ENCODE measurements at regions not wholly inside any gene's neighbourhood (a gene's known extent, or its start where the extent isn't known, plus 50 kb on each side); places are given as distances from the start of the nearest gene placed in this dataset.
"Not testable (repeated sequence)": the region's sequence is repeated elsewhere in the genome, so short reads cannot be mapped to it uniquely, and the experiment has no call there.

- no peak for DNase-seq
These were observed 73.6 kb upstream of the RGPD5 start for GRCh38 chr2:109720380-109721106.

- no peak for DNase-seq
These were observed 73.0 kb upstream of the RGPD5 start for GRCh38 chr2:109721135-109721534.

GRCh38 chr2:109721626-109722025 lies 72.5 kb upstream of the RGPD5 start:
- no peak for DNase-seq

GRCh38 chr2:109722026-109722425 lies 72.1 kb upstream of the RGPD5 start:
- DNase-seq, result no peak

- DNase-seq, result not testable (repeated sequence)
These were observed 71.5 kb upstream of the RGPD5 start for GRCh38 chr2:109722640-109723039.

- DNase-seq, result not testable (repeated sequence)
These were observed 71.0 kb upstream of the RGPD5 start for GRCh38 chr2:109723153-109723552.

- DNase-seq, result no peak
These were observed 69.3 kb upstream of the RGPD5 start for GRCh38 chr2:109724533-109725460.

GRCh38 chr2:109726379-109727270 lies 67.5 kb upstream of the RGPD5 start:
- no peak for DNase-seq

GRCh38 chr2:109727929-109728447 lies 66.1 kb upstream of the RGPD5 start:
- no peak for DNase-seq

GRCh38 chr2:109733746-109734145 lies 60.4 kb upstream of the RGPD5 start:
- not testable (repeated sequence) for DNase-seq

GRCh38 chr2:109736177-109736827 lies 57.8 kb upstream of the RGPD5 start:
- DNase-seq, result peak in 1 of 2 experiments; percentile 58
